OCI-LY7 (cell line): ENCODE measurements at regions not wholly inside any gene's neighbourhood (a gene's known extent, or its start where the extent isn't known, plus 50 kb on each side); places are given as distances from the start of the nearest gene placed in this dataset.

ENCODE experiments used
- CTCF ChIP-seq: fragments of 200-600 bp; sonication (generic); conservative IDR thresholded peaks from 2 replicates; pipeline ENCODE4 v1.5.1; 2014; ENCODE audit warnings: mild to moderate bottlenecking, antibody characterized with exemption, low read length, moderate library complexity, mixed read lengths
- EZH2phosphoT487 ChIP-seq: fragments of 200-600 bp; sonication (generic); IDR thresholded peaks from 2 replicates; pipeline ENCODE4 v1.6.1; 2018; ENCODE audit warnings: low read depth, borderline replicate concordance, mild to moderate bottlenecking, mixed run types, antibody characterized with exemption, low read length, moderate library complexity, mixed read lengths

GRCh38 chr6:170127151-170127550 lies 163.7 kb downstream of the DLL1 start:
- TF ChIP-seq CTCF (no peak), EZH2phosphoT487 (no peak)
